ES-I3 (cell line): ENCODE measurements at regions not wholly inside any gene's neighbourhood (a gene's known extent, or its start where the extent isn't known, plus 50 kb on each side); places are given as distances from the start of the nearest gene placed in this dataset.
"Not testable (repeated sequence)": the region's sequence is repeated elsewhere in the genome, so short reads cannot be mapped to it uniquely, and the experiment has no call there.

Experiments used
- H3K36me3 ChIP-seq: 2 replicates; pipeline ENCODE4 v1.6.1; 2013; ENCODE audit warnings: mild to moderate bottlenecking, low read length, control low read depth, moderate library complexity; ENCODE audit not compliant: insufficient read depth
- H3K4me1 ChIP-seq: 2 replicates; pipeline ENCODE4 v1.6.1; 2013; ENCODE audit warnings: mild to moderate bottlenecking, control low read depth, low read length; ENCODE audit not compliant: insufficient read depth
- H3K9ac ChIP-seq: 2 replicates; pipeline ENCODE4 v1.6.1; 2013; ENCODE audit warnings: low read depth, mild to moderate bottlenecking, low read length, moderate library complexity
- H3K9me3 ChIP-seq: 2 replicates; pipeline ENCODE4 v1.6.1; 2013; ENCODE audit warnings: mild to moderate bottlenecking, low read length, moderate library complexity; ENCODE audit not compliant: control insufficient read depth, insufficient read depth

DNA sequence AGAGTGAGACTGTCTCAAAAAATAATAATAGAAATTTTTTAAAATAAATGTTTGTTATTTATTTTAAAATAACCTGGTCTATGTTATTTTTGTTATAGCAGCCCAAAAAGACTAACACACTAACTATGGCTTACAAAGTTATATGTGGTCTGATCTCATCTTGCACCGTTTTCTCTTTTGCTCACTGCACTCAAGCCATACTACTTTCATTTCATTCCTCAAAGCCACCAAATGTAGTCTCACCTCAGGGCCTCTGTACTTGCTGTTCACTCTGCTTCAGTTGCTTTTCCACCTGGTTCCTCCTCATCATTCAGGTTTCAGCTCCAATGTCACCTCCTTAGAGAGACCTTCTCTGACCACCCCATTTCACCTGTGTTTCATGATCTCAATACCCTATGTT lies 55.2 kb upstream of the MDM1 start:
- H3K4me1 ChIP-seq = no peaks in the 10 kb centered on the region; the same call in 1 of the 2 replicates
- no peak overlapping the region for H3K9ac ChIP-seq
- no peaks in the 10 kb centered on the region for H3K36me3 ChIP-seq
- H3K9me3 ChIP-seq = peaks cover 7% of the 10 kb centered on the region; the same call in 1 of the 2 replicates

DNA sequence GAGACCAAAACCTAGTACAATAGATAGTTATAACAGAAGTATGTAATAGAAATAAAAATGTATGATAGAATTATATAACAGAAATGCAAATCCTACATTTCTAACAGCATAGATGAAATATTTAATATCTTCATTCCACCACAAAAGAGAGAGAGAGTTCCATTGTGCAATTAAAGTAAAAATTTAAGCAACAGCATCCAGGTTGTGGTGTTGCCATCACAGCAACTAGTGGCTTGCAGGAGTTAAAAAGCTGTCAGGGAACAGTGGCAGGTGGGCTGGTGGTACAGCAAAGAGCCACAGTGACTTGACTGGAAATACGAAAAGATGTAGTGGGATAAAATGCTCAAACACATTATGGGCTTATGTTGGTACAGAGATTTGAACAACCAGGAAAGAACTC lies 57.1 kb upstream of the MDM1 start:
- Histone ChIP-seq H3K4me1 (no peaks in the 10 kb centered on the region), H3K9me3 (peaks cover 7% of the 10 kb centered on the region; the same call in 1 of the 2 replicates), H3K9ac (no peak overlapping the region), H3K36me3 (no peaks in the 10 kb centered on the region)

DNA sequence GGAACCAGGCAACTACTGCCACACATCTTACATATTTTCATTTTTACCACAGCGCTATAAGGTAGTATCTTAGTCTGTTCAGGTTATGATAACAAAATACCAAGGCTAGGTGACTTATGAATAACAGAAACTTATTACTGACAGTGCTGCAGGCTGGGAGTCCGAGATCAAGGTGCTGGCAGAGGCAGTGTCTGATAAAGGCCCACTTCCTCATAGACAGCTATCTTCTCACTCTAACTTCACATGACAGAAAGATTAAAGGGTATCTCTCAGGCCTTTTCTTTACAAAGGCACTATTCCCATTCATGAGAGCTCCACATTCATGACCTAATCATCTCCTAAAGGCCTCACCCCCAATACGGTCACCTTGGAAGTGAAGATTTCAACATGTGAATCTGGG lies 59.8 kb upstream of the MDM1 start:
- Histone ChIP-seq H3K36me3 (no peaks in the 10 kb centered on the region), H3K9me3 (peaks cover 7% of the 10 kb centered on the region; the same call in 1 of the 2 replicates), H3K9ac (no peak overlapping the region), H3K4me1 (no peaks in the 10 kb centered on the region)

DNA sequence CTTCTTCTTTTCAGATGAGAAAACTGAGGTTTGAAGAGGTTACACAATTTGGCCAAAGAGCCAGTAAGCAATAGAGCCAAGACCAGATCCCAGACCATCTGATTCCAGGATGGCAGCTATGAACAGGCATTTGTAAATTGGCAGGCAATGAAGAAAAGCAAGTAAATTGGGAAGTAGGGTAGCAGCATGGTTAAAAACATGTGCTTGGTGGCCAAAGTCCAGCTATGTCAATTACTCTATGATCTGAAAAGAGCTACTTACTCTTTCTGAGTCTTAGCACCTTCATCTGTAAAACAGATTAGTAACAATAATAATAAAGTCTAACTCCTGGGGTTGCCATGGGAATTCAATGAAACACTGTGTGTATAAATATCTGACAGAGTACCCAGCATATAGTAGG lies 60.2 kb upstream of the MDM1 start:
- Histone ChIP-seq H3K9me3 (peaks cover 7% of the 10 kb centered on the region; the same call in 1 of the 2 replicates), H3K36me3 (no peaks in the 10 kb centered on the region), H3K4me1 (no peaks in the 10 kb centered on the region), H3K9ac (no peak overlapping the region)

DNA sequence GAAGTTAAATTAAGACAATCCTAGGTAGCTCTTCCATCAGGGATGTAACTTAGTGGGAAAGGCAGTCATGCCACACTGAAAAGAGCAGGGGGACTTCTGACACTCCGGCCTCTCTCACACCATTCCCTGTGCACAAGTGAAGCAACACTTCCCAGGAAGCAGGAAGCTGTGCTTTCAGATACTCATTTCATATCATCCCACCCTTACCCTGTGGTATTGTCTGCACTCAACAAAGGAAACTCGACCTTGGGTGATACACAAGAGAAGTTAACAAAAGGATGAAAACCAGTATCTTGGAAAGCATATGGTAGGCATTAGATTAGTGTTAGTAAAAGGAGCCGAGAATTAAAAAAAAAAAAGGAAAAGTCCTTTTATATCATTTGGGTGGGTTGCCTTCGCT lies 61.3 kb upstream of the MDM1 start:
- Histone ChIP-seq H3K9ac (no peak overlapping the region), H3K36me3 (no peaks in the 10 kb centered on the region), H3K4me1 (no peaks in the 10 kb centered on the region), H3K9me3 (peaks cover 7% of the 10 kb centered on the region; the same call in 1 of the 2 replicates)

DNA sequence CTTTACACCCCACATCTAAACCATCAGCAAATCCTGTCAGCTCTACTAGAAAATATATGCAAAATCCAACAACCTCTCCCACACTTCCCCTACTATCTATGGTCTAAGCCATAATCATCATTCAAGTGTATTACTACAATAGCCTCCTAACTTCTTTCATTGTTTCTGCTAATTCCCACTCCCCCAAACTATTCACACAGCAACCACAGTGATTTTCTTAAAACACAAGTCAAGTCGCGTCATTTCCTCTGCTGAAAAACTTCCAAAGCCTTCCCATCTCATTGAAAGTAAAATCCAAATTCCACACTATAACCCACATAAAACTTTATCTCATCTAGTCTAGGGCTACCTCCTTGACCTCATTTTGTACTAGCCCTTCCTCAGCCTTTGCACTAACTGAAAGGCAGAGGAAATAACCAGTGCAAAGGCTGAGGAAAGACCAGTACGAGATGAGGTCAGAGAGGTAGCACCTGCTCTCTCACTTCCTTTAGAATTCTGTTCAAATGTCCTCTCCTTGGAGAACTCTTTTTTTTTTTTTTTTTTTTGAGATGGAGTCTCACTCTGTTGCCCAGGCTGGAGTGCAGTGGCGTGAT lies 65.5 kb upstream of the MDM1 start:
- Histone ChIP-seq H3K36me3 (no peaks in the 10 kb centered on the region), H3K4me1 (no peaks in the 10 kb centered on the region), H3K9ac (no peak overlapping the region), H3K9me3 (no peaks in the 10 kb centered on the region)

DNA sequence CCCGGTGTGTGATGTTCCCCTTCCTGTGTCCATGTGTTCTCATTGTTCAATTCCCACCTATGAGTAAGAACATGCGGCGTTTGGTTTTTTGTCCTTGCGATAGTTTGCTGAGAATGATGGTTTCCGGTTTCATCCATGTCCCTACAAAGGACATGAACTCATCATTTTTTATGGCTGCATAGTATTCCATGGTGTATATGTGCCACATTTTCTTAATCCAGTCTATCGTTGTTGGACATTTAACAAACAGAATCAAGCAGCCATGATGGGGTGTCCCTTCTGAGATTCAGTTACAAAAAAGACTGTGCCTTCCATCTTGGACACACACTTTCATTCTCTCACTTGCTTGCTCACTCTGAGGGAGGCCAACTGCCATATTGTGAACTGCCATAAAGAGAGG lies 66.5 kb upstream of the MDM1 start:
- not testable (repeated sequence) for H3K9me3 ChIP-seq, H3K36me3 ChIP-seq, H3K4me1 ChIP-seq, H3K9ac ChIP-seq

DNA sequence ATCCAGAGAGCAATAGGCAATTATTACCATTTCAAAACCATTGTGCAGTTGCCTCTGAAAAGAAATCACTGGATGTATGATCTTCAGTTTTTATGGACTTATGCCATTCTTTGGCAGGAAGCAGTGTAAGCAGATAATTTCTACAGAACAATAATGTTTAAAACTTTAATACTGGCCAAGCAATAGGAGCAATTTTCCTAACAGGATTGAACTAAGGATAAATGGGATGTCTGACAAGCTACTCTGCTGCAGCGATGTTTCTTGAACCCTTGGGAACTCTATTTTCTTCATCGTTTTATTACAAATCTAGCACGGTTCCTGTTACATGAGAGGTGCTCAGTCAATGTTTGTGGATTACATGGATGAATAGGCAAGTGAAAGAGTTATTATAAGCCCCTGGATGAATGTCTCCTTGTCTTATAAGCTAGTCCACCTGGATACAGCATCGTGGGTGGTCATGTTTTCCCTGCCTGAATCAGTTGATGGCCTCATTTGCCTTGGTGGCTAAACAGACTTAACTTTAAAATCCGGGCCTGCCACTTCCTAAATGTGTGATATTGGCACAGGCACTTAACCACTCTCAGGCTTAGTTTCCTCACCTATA lies 68.2 kb upstream of the MDM1 start:
- no peaks in the 10 kb centered on the region for H3K36me3 ChIP-seq
- no peaks in the 10 kb centered on the region for H3K9me3 ChIP-seq
- H3K4me1 ChIP-seq = no peaks in the 10 kb centered on the region
- H3K9ac ChIP-seq = no peak overlapping the region

DNA sequence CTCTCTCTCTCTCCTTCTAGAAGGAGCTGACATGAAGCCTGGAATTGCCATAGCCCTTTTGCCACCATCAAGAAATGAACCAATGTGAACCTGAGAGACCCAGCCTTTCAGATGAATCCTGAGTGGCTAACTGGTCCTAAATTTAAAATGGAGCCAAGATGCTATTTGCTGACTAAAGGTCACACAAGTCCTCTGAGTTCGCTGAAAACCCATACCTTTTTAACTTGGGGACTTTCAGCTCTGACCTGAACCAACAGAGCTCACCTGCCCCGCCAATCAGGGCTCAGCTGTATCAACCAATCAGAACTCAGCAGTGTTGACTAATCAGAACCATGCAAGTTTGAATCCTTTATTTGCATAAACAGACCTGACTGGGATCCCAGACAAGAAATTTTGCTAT lies 70.3 kb upstream of the MDM1 start:
- Histone ChIP-seq H3K9ac (no peak overlapping the region), H3K4me1 (no peaks in the 10 kb centered on the region), H3K36me3 (no peaks in the 10 kb centered on the region), H3K9me3 (no peaks in the 10 kb centered on the region)

DNA sequence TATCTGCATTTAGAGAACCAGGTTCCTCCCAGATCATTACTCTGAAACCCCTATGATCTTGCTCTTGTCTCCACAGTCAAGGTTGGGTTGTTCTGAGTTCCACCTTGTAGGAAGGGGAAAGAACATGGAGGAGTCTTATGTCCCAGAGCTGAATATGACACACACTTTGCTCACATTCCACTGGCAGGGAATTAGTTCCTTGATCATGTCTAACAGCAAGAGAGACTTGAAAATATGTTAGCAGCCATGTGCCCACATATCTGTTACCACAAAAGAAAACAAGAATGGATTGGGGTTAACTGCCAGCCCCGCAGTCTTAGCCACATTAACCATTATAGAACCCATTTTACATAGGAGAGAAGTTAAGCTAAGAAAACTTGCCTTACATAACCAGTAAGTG lies 71.1 kb upstream of the MDM1 start:
- Histone ChIP-seq H3K9ac (no peak overlapping the region), H3K4me1 (no peaks in the 10 kb centered on the region), H3K9me3 (no peaks in the 10 kb centered on the region), H3K36me3 (no peaks in the 10 kb centered on the region)

DNA sequence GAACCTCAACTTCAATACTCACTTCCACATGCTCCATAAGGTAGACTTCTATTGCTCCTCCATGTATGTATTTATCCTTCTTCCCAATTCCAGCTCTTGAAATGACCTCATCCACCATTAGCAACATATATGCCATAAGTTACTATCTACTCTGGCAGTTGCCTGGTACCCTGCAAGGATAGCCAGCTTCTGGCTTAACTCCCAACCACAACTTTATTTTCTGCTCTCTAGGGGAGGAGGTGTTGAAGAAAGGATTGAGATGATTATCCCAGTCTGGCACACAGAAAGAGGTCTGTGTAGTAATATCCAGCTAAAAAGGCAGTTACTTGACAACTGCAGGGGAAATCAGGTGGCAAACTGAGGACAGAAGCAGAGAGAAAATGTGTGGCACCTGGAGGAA lies 71.5 kb upstream of the MDM1 start:
- Histone ChIP-seq H3K36me3 (no peaks in the 10 kb centered on the region), H3K9me3 (no peaks in the 10 kb centered on the region), H3K4me1 (no peaks in the 10 kb centered on the region), H3K9ac (no peak overlapping the region)

DNA sequence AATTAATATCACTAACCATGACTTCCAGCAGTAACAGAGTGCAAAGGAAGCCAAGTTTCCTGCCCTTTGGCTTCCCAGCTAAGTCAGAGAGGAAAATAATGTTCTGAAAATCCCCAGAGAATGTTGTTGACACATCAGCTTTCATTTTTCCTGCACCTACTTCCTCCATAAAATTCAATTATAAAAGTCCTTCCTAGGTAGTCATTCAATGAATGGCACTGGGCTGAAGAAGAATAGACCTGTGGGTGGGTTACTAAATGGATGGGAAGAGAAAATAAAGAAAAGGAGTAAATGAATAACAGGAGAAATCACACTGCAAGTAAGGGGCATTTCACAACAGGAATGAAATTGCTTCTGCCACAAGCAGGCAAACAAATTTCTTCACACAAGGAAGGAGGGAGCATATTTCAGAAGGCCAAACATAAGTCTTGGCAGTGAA lies 73.2 kb upstream of the MDM1 start:
- Histone ChIP-seq H3K9me3 (no peaks in the 10 kb centered on the region), H3K4me1 (no peaks in the 10 kb centered on the region), H3K36me3 (no peaks in the 10 kb centered on the region), H3K9ac (no peak overlapping the region)

DNA sequence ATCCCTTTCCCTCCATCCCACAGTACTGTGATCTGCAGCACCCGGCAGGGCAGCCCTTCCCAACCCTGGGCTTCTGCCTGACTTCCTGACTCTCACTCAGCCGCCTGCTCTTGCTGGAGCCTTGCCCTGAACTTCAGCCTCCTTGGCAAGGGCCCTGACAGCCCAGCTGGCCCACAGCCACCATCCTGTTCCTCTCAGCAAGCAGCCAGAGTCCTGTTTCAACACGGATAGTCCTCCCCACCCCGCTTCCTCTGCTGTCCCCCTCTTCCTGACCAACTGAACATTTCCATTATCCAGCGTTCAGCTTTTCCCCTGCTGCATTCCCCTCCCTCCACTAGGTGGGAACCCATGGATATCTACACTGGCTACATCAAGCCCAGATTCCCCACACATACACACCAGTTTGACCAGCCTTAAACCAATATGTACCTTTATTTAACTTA lies 74.0 kb upstream of the MDM1 start:
- H3K9me3 ChIP-seq = no peaks in the 10 kb centered on the region
- H3K36me3 ChIP-seq = no peaks in the 10 kb centered on the region
- H3K9ac ChIP-seq = no peak overlapping the region
- no peaks in the 10 kb centered on the region for H3K4me1 ChIP-seq

DNA sequence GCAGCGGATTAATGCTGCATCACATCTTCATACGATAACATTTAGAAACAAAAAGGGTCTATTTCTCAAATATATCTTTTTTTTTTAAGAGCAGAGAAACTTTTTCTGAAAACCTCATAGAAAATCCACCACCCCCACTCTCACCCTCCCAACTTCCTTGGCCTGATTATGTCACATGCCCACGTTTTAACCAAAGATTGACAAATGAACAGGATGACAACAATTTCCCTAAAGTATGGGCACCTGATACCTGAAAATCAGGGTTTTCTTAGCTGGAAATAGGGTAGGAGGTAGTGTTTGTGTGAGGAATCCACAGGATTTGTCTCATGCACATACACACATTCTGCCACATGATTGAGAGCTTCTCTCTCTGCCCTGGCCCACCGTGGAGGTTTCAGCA lies 74.7 kb upstream of the MDM1 start:
- H3K4me1 ChIP-seq = no peaks in the 10 kb centered on the region
- no peaks in the 10 kb centered on the region for H3K9me3 ChIP-seq
- H3K9ac ChIP-seq = no peak overlapping the region
- no peaks in the 10 kb centered on the region for H3K36me3 ChIP-seq

DNA sequence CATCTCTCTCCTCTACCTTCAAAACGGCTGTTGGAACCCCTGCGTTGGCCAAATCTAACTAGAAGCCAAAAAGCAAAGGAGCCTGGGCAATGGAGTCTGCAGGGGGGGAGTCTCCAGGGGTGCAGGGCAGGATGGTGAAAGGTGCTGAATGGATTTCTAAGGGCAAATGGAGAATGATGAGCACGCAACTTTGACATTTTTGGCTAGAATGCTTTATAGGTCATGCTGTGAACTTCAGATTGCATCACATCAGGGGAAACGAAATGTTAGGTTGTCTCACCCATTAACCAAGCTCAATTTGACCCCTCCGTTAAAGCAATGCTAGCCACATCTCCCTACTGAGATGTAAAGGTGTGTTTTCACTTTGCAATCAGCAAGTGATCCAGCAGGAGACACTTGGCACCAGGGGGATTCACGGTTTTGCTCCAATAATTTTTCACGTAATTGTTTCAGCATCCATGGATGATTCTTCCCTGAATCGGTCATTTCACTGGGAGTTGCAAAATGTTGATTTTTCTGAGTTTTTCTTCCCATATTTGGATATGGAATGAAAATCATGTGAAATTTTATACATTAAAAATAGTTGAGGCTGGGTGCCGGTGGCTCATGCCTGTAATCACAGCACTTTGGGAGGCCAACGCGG lies 78.0 kb upstream of the MDM1 start:
- Histone ChIP-seq H3K4me1 (no peaks in the 10 kb centered on the region), H3K9me3 (no peaks in the 10 kb centered on the region), H3K9ac (no peak overlapping the region), H3K36me3 (no peaks in the 10 kb centered on the region)
